ENCODE measurements at regions not wholly inside any gene's neighbourhood (a gene's known extent, or its start where the extent isn't known, plus 50 kb on each side); places are given as distances from the start of the nearest gene placed in this dataset.

DNA sequence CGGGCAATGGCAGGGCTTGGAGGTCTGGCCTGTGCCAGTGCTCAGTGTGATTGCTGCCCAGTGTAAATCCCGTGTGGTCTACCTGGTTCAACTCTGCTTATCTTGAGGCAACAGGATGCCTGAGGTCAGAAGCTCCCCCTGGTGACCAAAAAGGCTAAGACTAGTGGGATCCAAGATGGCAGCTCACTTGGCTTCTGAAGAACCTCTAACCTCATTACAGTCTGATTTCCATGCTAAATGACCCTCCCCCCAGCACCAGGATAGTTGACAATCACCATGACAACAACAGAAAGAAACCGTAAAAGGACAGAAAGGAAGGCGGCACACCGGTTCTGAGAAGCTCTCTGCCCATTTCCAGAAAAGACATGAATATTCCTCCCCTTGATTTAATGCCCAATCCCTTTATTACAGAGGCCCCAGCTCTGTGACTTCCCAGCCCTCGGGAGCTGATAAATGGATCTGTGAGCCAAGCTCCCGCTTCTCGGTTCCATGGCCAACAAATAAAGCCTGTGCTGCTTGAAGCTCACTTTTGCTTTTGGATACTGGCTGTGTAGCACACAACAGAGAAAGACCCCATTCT, 398.4 kb downstream of the CTTN start:
- TF ChIP-seq, protein P1, sequence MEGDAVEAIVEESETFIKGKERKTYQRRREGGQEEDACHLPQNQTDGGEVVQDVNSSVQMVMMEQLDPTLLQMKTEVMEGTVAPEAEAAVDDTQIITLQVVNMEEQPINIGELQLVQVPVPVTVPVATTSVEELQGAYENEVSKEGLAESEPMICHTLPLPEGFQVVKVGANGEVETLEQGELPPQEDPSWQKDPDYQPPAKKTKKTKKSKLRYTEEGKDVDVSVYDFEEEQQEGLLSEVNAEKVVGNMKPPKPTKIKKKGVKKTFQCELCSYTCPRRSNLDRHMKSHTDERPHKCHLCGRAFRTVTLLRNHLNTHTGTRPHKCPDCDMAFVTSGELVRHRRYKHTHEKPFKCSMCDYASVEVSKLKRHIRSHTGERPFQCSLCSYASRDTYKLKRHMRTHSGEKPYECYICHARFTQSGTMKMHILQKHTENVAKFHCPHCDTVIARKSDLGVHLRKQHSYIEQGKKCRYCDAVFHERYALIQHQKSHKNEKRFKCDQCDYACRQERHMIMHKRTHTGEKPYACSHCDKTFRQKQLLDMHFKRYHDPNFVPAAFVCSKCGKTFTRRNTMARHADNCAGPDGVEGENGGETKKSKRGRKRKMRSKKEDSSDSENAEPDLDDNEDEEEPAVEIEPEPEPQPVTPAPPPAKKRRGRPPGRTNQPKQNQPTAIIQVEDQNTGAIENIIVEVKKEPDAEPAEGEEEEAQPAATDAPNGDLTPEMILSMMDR (CRISPR knock-in tag; IDR thresholded peaks at IDR 0.05) = peak; percentile 38; the same call in 1 of the 2 replicates
- TF ChIP-seq, protein P2, sequence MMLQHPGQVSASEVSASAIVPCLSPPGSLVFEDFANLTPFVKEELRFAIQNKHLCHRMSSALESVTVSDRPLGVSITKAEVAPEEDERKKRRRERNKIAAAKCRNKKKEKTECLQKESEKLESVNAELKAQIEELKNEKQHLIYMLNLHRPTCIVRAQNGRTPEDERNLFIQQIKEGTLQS (CRISPR knock-in tag; IDR thresholded peaks at IDR 0.05) = no peak
- TF ChIP-seq HNF4G (IDR thresholded peaks at IDR 0.05; ENCODE audit: borderline replicate concordance, low read depth, low read length) (no peak), HNF4G (CRISPR knock-in tag; IDR thresholded peaks at IDR 0.05; ENCODE audit: borderline replicate concordance, low read depth) (no peak), KDM6A (CRISPR knock-in tag; IDR thresholded peaks at IDR 0.05; ENCODE audit: low read depth) (no peak), ZNF20 (CRISPR knock-in tag; IDR thresholded peaks at IDR 0.05) (no peak), PRPF4 (IDR thresholded peaks at IDR 0.05; ENCODE audit: low read depth, low read length, poor library complexity, severe bottlenecking) (no peak), HMG20B (CRISPR knock-in tag; conservative IDR thresholded peaks at IDR 0.05) (no peak), SP5 (CRISPR knock-in tag; IDR thresholded peaks at IDR 0.05; ENCODE audit: borderline replicate concordance, low read depth) (no peak), ZNF746 (CRISPR knock-in tag; IDR thresholded peaks at IDR 0.05) (no peak), ATM (IDR thresholded peaks at IDR 0.05; ENCODE audit: borderline replicate concordance) (no peak), CBX2 (IDR thresholded peaks at IDR 0.05; ENCODE audit: low read depth, low read length) (no peak), CBX2 (CRISPR knock-in tag; IDR thresholded peaks at IDR 0.05; ENCODE audit: low read depth) (no peak), ZNF644 (CRISPR knock-in tag; IDR thresholded peaks at IDR 0.05; ENCODE audit: low read depth) (0 out of 2 replicates have a peak, but pooled peaks have one; percentile 52), PCBP2 (optimal IDR thresholded peaks at IDR 0.05; ENCODE audit: low read depth, low read length, poor library complexity, severe bottlenecking) (no peak)
- TF ChIP-seq, protein P3, sequence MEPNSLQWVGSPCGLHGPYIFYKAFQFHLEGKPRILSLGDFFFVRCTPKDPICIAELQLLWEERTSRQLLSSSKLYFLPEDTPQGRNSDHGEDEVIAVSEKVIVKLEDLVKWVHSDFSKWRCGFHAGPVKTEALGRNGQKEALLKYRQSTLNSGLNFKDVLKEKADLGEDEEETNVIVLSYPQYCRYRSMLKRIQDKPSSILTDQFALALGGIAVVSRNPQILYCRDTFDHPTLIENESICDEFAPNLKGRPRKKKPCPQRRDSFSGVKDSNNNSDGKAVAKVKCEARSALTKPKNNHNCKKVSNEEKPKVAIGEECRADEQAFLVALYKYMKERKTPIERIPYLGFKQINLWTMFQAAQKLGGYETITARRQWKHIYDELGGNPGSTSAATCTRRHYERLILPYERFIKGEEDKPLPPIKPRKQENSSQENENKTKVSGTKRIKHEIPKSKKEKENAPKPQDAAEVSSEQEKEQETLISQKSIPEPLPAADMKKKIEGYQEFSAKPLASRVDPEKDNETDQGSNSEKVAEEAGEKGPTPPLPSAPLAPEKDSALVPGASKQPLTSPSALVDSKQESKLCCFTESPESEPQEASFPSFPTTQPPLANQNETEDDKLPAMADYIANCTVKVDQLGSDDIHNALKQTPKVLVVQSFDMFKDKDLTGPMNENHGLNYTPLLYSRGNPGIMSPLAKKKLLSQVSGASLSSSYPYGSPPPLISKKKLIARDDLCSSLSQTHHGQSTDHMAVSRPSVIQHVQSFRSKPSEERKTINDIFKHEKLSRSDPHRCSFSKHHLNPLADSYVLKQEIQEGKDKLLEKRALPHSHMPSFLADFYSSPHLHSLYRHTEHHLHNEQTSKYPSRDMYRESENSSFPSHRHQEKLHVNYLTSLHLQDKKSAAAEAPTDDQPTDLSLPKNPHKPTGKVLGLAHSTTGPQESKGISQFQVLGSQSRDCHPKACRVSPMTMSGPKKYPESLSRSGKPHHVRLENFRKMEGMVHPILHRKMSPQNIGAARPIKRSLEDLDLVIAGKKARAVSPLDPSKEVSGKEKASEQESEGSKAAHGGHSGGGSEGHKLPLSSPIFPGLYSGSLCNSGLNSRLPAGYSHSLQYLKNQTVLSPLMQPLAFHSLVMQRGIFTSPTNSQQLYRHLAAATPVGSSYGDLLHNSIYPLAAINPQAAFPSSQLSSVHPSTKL (CRISPR knock-in tag; IDR thresholded peaks at IDR 0.05) = no peak
- H3K4me1 ChIP-seq (ENCODE audit: insufficient read depth, low read length) = no peaks in the 10 kb centered on the region
- intact Hi-C loops (cut with micrococcal nuclease; ENCODE audit: unreplicated experiment) (no loop called here), in situ Hi-C loops (cut with HindIII; ENCODE audit: extremely low pct_ligation_motif_present, low pct_unique_long_range_greater_than_20kb) (no loop called here)
- H3K9ac ChIP-seq (ENCODE audit: insufficient read depth, low read depth, low read length) = no peak overlapping the region
- no peak for FAIRE-seq
- peaks cover 24 to 75% of the 10 kb centered on the region in 2 experiments; a peak in 4 of 5 replicates for H3K36me3 ChIP-seq (replicated peaks in 1 of 2; ENCODE audit: control insufficient read depth in 1 of 2, insufficient read depth in 2 of 2, low read length in 2 of 2)
- peaks cover 3% of the 10 kb centered on the region for H3K79me2 ChIP-seq (ENCODE audit: insufficient read depth, low read length)
- H4K20me1 ChIP-seq (ENCODE audit: insufficient read depth, low read length) = no peaks in the 10 kb centered on the region
- ChIA-PET POLR2A (no interaction called here), CTCF (ENCODE audit: low intra/inter-chr PET ratio, low total read pairs) (no interaction called here)
- no peak overlapping the region for H2AFZ ChIP-seq (ENCODE audit: low read length)
- no peak for DNase-seq (ENCODE audit: low spot score)
- H3K4me2 ChIP-seq (ENCODE audit: low read depth, low read length) = no peak overlapping the region
- ATAC-seq = no peak; the same call in 2 of the 3 replicates
- peaks cover 15% of the 10 kb centered on the region for H3K9me3 ChIP-seq (ENCODE audit: low read length)
- no peak overlapping the region for H3K4me3 ChIP-seq (replicated peaks in 1 of 3; ENCODE audit: insufficient read depth in 1 of 3, low read depth in 2 of 3, low read length in 3 of 3)
- no peak overlapping the region for H3K27ac ChIP-seq (ENCODE audit: extremely low read length, insufficient read depth, low read length)
- BruUV-seq (replicated peaks) = no TSS peak
- 100% methylated on average over 8 of the region's 8 CpGs for WGBS (ENCODE audit: low lambda C conversion rate)
- no peaks in the 10 kb centered on the region for H3K27me3 ChIP-seq (ENCODE audit: control insufficient read depth in 1 of 2, insufficient read depth in 2 of 2, low read length in 2 of 2)
